ENCODE measurements at regions not wholly inside any gene's neighbourhood (a gene's known extent, or its start where the extent isn't known, plus 50 kb on each side); places are given as distances from the start of the nearest gene placed in this dataset.

DNA sequence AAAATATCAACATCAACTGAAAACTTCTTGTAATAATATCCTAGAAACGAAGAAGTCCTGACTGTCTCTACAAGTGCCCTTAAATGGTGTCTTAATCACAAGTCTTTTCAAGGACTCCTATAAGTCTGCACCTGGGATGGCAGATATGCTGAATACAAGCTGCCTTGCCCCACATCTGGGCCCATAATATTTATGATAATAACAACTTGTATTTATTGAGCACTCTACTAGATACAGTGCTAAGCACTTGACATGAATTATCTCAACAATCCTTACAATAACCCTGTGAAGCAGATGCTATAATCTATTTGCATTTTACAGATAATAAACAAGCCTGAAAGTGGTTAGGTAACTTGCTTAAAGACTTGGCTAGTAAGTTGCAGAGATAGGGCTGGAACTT lies 78.0 kb upstream of the ZNF648 start:
- Histone ChIP-seq H3K4me3 (ENCODE audit: low read length) (no peak overlapping the region), H3K4me1 (ENCODE audit: insufficient read depth, low read length) (peaks cover 3% of the 10 kb centered on the region), H3K9me3 (ENCODE audit: control insufficient read depth in 1 of 2, insufficient read depth in 1 of 2, low read length in 2 of 2) (peaks cover 0 to 10% of the 10 kb centered on the region in 2 experiments), H3K36me3 (ENCODE audit: insufficient read depth, low read length) (no peaks in the 10 kb centered on the region), H3K27me3 (ENCODE audit: control insufficient read depth in 1 of 2, insufficient read depth in 2 of 2, low read length in 2 of 2) (no peaks in the 10 kb centered on the region), H3K27ac (ENCODE audit: low read depth in 1 of 2, low read length in 2 of 2) (no peak overlapping the region)
- Mint-ChIP-seq H3K27ac (no peak overlapping the region), H3K4me1 (ENCODE audit: low read depth) (peaks cover 6% of the 10 kb centered on the region), H3K36me3 (ENCODE audit: low read depth) (no peaks in the 10 kb centered on the region), H3K27me3 (peaks cover 12% of the 10 kb centered on the region), H3K9me3 (no peaks in the 10 kb centered on the region), H3K4me3 (no peak overlapping the region)
- TF ChIP-seq, protein P1, sequence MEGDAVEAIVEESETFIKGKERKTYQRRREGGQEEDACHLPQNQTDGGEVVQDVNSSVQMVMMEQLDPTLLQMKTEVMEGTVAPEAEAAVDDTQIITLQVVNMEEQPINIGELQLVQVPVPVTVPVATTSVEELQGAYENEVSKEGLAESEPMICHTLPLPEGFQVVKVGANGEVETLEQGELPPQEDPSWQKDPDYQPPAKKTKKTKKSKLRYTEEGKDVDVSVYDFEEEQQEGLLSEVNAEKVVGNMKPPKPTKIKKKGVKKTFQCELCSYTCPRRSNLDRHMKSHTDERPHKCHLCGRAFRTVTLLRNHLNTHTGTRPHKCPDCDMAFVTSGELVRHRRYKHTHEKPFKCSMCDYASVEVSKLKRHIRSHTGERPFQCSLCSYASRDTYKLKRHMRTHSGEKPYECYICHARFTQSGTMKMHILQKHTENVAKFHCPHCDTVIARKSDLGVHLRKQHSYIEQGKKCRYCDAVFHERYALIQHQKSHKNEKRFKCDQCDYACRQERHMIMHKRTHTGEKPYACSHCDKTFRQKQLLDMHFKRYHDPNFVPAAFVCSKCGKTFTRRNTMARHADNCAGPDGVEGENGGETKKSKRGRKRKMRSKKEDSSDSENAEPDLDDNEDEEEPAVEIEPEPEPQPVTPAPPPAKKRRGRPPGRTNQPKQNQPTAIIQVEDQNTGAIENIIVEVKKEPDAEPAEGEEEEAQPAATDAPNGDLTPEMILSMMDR (IDR thresholded peaks at IDR 0.05): no peak
- ChIA-PET CTCF (no interaction called here), POLR2A (no interaction called here)
- intact Hi-C loops (cut with DNase I, micrococcal nuclease): no loop called here
- DNase-seq: no peak
- no peak for ATAC-seq (ENCODE audit: poor library complexity)

DNA sequence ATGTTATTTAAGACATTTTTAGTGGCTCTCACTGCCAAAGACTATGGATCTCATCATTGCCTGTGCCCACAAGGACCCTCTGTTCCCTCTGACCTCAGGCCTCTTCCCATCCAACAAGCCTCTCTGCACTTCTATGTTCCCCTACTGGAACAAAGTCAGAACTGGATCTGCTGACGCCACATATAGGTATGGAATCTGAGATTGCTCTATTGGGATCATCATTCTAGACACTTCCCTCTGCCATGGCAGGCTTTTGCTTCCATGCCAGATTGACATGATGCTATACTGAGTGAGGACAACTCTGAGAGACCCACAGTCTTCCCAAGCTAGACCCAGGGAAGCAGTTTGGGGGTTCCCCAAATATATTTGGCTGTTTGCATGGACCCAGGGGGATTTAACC lies 76.0 kb upstream of the ZNF648 start:
- H3K36me3 Mint-ChIP-seq (ENCODE audit: low read depth): no peaks in the 10 kb centered on the region
- H3K27me3 ChIP-seq (ENCODE audit: control insufficient read depth in 1 of 2, insufficient read depth in 2 of 2, low read length in 2 of 2): no peaks in the 10 kb centered on the region
- H3K4me3 Mint-ChIP-seq: no peak overlapping the region
- CTCF ChIA-PET: no interaction called here
- POLR2A ChIA-PET: no interaction called here
- H3K27ac Mint-ChIP-seq: no peak overlapping the region
- H3K9me3 Mint-ChIP-seq: peaks cover 7% of the 10 kb centered on the region
- intact Hi-C loops (cut with DNase I, micrococcal nuclease): no loop called here
- H3K27ac ChIP-seq (ENCODE audit: low read depth in 1 of 2, low read length in 2 of 2): no peak overlapping the region
- DNase-seq: no peak
- no peak overlapping the region for H3K4me3 ChIP-seq (ENCODE audit: low read length)
- peaks cover 0 to 20% of the 10 kb centered on the region in 2 experiments for H3K9me3 ChIP-seq (ENCODE audit: control insufficient read depth in 1 of 2, insufficient read depth in 1 of 2, low read length in 2 of 2)
- H3K4me1 ChIP-seq (ENCODE audit: insufficient read depth, low read length): no peaks in the 10 kb centered on the region
- peaks cover 7% of the 10 kb centered on the region for H3K27me3 Mint-ChIP-seq
- no peak for ATAC-seq (ENCODE audit: poor library complexity)
- TF ChIP-seq, protein P1 (IDR thresholded peaks at IDR 0.05): no peak
- no peaks in the 10 kb centered on the region for H3K4me1 Mint-ChIP-seq (ENCODE audit: low read depth)
- H3K36me3 ChIP-seq (ENCODE audit: insufficient read depth, low read length): no peaks in the 10 kb centered on the region

DNA sequence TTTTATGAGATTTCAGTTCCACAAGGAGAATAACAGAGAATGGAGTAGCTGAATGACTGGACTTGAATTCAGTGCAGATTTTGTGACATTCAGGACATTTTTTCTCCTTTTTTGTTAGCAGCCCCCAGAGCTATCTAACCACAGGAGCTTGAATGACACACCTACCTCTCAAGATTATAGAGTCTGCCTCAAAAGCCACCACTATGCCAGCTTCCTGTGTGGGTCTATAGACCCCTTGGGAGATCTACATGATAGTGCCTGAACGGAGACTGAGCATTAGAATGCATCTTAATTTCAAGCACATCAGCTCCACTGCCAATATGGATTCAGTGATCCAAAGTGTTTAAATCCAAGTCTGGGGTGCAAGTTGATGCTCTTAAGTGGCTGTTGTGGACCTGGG lies 74.4 kb upstream of the ZNF648 start:
- DNase-seq (no peak), ATAC-seq (ENCODE audit: poor library complexity) (no peak)
- H3K27ac ChIP-seq (ENCODE audit: low read depth in 1 of 2, low read length in 2 of 2): no peak overlapping the region
- H3K36me3 Mint-ChIP-seq (ENCODE audit: low read depth): no peaks in the 10 kb centered on the region
- intact Hi-C loops (cut with DNase I, micrococcal nuclease): no loop called here
- no peaks in the 10 kb centered on the region for H3K4me1 ChIP-seq (ENCODE audit: insufficient read depth, low read length)
- H3K4me3 ChIP-seq (ENCODE audit: low read length): no peak overlapping the region
- peaks cover 0 to 20% of the 10 kb centered on the region in 2 experiments for H3K9me3 ChIP-seq (ENCODE audit: control insufficient read depth in 1 of 2, insufficient read depth in 1 of 2, low read length in 2 of 2)
- no peaks in the 10 kb centered on the region for H3K36me3 ChIP-seq (ENCODE audit: insufficient read depth, low read length)
- H3K9me3 Mint-ChIP-seq: peaks cover 7% of the 10 kb centered on the region
- H3K27me3 Mint-ChIP-seq: peaks cover 7% of the 10 kb centered on the region
- TF ChIP-seq, protein P1 (IDR thresholded peaks at IDR 0.05): no peak
- ChIA-PET CTCF (interaction anchor here (1.3 kb wide), 1 partner anchor 261 kb away, joined by 3 read pairs; no protein-coding TSS in a partner anchor), POLR2A (interaction anchor here (0.5 kb wide), 1 partner anchor 451 kb away, joined by 3 read pairs; no protein-coding TSS in a partner anchor)
- no peak overlapping the region for H3K4me3 Mint-ChIP-seq
- H3K4me1 Mint-ChIP-seq (ENCODE audit: low read depth): no peaks in the 10 kb centered on the region
- no peaks in the 10 kb centered on the region for H3K27me3 ChIP-seq (ENCODE audit: control insufficient read depth in 1 of 2, insufficient read depth in 2 of 2, low read length in 2 of 2)
- H3K27ac Mint-ChIP-seq: no peak overlapping the region

All from CD4-positive, alpha-beta T cell (primary cell).